OCI-LY3 (cell line): ENCODE measurements at regions not wholly inside any gene's neighbourhood (a gene's known extent, or its start where the extent isn't known, plus 50 kb on each side); places are given as distances from the start of the nearest gene placed in this dataset.

ENCODE experiments used
- H2AFZ ChIP-seq: fragments of 200-600, 300-600 bp; shearing (Covaris generic); 2 replicates; pipeline ENCODE4 v1.6.0; 2014; ENCODE audit warnings: antibody characterized with exemption, low read depth, low read length
- H3K27ac ChIP-seq: fragments of 200-600, 300-600 bp; sonication (generic); 2 replicates; pipeline ENCODE4 v1.5.1; 2014; ENCODE audit warnings: mild to moderate bottlenecking, low read length, moderate library complexity, mixed read lengths
- H3K27me3 ChIP-seq: fragments of 200-600, 300-600 bp; sonication (generic); 2 replicates; pipeline ENCODE4 v1.6.1; 2014; ENCODE audit warnings: low read depth, low read length, mixed read lengths
- H3K36me3 ChIP-seq: fragments of 200-600, 300-600 bp; sonication (generic); replicated peaks from 2 replicates; pipeline ENCODE3; 2014; ENCODE audit warnings: low read depth, low read length, mixed read lengths
- H3K4me1 ChIP-seq: fragments of 300-600, 200-600 bp; sonication (generic); 2 replicates; pipeline ENCODE4 v1.6.1; 2014; ENCODE audit warnings: low read length, mixed read lengths
- H3K4me2 ChIP-seq: fragments of 200-600, 300-600 bp; sonication (generic); 2 replicates; pipeline ENCODE4 v1.6.1; 2014; ENCODE audit warnings: low read length, mixed read lengths
- H3K4me3 ChIP-seq: fragments of 300-600, 200-600 bp; sonication (generic); 2 replicates; pipeline ENCODE4 v1.5.1; 2014; ENCODE audit warnings: antibody characterized with exemption, mild to moderate bottlenecking, low read length, moderate library complexity
- H3K79me2 ChIP-seq: fragments of 300-600, 200-600 bp; shearing (Covaris generic); 2 replicates; pipeline ENCODE4 v1.6.1; 2014; ENCODE audit warnings: mild to moderate bottlenecking, low read length, mixed read lengths
- H3K9ac ChIP-seq: fragments of 300-600, 200-600 bp; shearing (Covaris generic); 2 replicates; pipeline ENCODE4 v1.6.0; 2014; ENCODE audit warnings: mild to moderate bottlenecking, low read length, moderate library complexity
- H3K9me3 ChIP-seq: fragments of 200-600, 300-600 bp; shearing (Covaris generic); 2 replicates; pipeline ENCODE4 v1.6.1; 2014; ENCODE audit warnings: low read length, mixed read lengths; ENCODE audit not compliant: insufficient read depth
- H4K20me1 ChIP-seq: fragments of 200-600, 300-600 bp; sonication (generic); 2 replicates; pipeline ENCODE4 v1.6.1; 2016; ENCODE audit warnings: low read length, mixed read lengths; ENCODE audit not compliant: insufficient read depth
- CTCF ChIP-seq: fragments of 200-600, 300-600 bp; sonication (generic); IDR thresholded peaks from 2 replicates; pipeline ENCODE4 v1.5.1; 2014; ENCODE audit warnings: antibody characterized with exemption, low read length, low read depth
- EZH2phosphoT487 ChIP-seq: fragments of 200-600 bp; shearing (Covaris generic); IDR thresholded peaks from 2 replicates; pipeline ENCODE4 v1.6.1; 2018; ENCODE audit warnings: antibody characterized with exemption, mixed run types, low read depth

GRCh38 chr6:3533981-3534380 lies 77.1 kb upstream of the SLC22A23 start:
- Histone ChIP-seq H3K4me3 (no peak overlapping the region), H3K27ac (no peak overlapping the region), H4K20me1 (no peaks in the 10 kb centered on the region), H3K27me3 (peaks cover 10% of the 10 kb centered on the region), H3K79me2 (no peaks in the 10 kb centered on the region), H3K9ac (no peak overlapping the region), H3K4me2 (no peak overlapping the region), H3K36me3 (no peaks in the 10 kb centered on the region), H3K4me1 (no peaks in the 10 kb centered on the region), H3K9me3 (no peaks in the 10 kb centered on the region), H2AFZ (no peak overlapping the region)
- no peak for TF ChIP-seq CTCF
- TF ChIP-seq EZH2phosphoT487 = no peak

- H2AFZ ChIP-seq = no peak overlapping the region
- no peak overlapping the region for H3K27ac ChIP-seq
- no peaks in the 10 kb centered on the region for H3K4me1 ChIP-seq
- no peak overlapping the region for H3K9ac ChIP-seq
- no peaks in the 10 kb centered on the region for H3K79me2 ChIP-seq
- no peaks in the 10 kb centered on the region for H3K36me3 ChIP-seq
- no peaks in the 10 kb centered on the region for H3K9me3 ChIP-seq
- TF ChIP-seq CTCF = no peak
- TF ChIP-seq EZH2phosphoT487 = no peak
- H3K4me2 ChIP-seq = no peak overlapping the region
- no peak overlapping the region for H3K4me3 ChIP-seq
- peaks cover 10% of the 10 kb centered on the region for H3K27me3 ChIP-seq
- no peaks in the 10 kb centered on the region for H4K20me1 ChIP-seq
Measured at GRCh38 chr6:3532296-3532916, 75.6 kb upstream of the SLC22A23 start.

- H3K27me3 ChIP-seq = peaks cover 10% of the 10 kb centered on the region
- TF ChIP-seq EZH2phosphoT487 = no peak
- TF ChIP-seq CTCF = no peak
- H3K9ac ChIP-seq = no peak overlapping the region
- H3K9me3 ChIP-seq = no peaks in the 10 kb centered on the region
- no peak overlapping the region for H3K4me2 ChIP-seq
- no peaks in the 10 kb centered on the region for H4K20me1 ChIP-seq
- H3K79me2 ChIP-seq = no peaks in the 10 kb centered on the region
- no peaks in the 10 kb centered on the region for H3K4me1 ChIP-seq
- H3K4me3 ChIP-seq = no peak overlapping the region
- no peak overlapping the region for H3K27ac ChIP-seq
- no peaks in the 10 kb centered on the region for H3K36me3 ChIP-seq
- H2AFZ ChIP-seq = no peak overlapping the region
Measured at GRCh38 chr6:3531481-3531880, 74.6 kb upstream of the SLC22A23 start.

- H3K4me3 ChIP-seq = no peak overlapping the region
- no peak overlapping the region for H2AFZ ChIP-seq
Measured at GRCh38 chr6:3530515-3530914, 73.7 kb upstream of the SLC22A23 start.

More at GRCh38 chr6:3530515-3530914, 73.7 kb upstream of the SLC22A23 start:
- Histone ChIP-seq H3K36me3 (no peaks in the 10 kb centered on the region), H3K9ac (no peak overlapping the region), H4K20me1 (no peaks in the 10 kb centered on the region), H3K27me3 (peaks cover 10% of the 10 kb centered on the region), H3K9me3 (no peaks in the 10 kb centered on the region), H3K4me1 (no peaks in the 10 kb centered on the region), H3K4me2 (no peak overlapping the region), H3K79me2 (no peaks in the 10 kb centered on the region), H3K27ac (no peak overlapping the region)
- TF ChIP-seq EZH2phosphoT487 (no peak), CTCF (no peak)
